ENCODE measurements at regions not wholly inside any gene's neighbourhood (a gene's known extent, or its start where the extent isn't known, plus 50 kb on each side); places are given as distances from the start of the nearest gene placed in this dataset.

DNA sequence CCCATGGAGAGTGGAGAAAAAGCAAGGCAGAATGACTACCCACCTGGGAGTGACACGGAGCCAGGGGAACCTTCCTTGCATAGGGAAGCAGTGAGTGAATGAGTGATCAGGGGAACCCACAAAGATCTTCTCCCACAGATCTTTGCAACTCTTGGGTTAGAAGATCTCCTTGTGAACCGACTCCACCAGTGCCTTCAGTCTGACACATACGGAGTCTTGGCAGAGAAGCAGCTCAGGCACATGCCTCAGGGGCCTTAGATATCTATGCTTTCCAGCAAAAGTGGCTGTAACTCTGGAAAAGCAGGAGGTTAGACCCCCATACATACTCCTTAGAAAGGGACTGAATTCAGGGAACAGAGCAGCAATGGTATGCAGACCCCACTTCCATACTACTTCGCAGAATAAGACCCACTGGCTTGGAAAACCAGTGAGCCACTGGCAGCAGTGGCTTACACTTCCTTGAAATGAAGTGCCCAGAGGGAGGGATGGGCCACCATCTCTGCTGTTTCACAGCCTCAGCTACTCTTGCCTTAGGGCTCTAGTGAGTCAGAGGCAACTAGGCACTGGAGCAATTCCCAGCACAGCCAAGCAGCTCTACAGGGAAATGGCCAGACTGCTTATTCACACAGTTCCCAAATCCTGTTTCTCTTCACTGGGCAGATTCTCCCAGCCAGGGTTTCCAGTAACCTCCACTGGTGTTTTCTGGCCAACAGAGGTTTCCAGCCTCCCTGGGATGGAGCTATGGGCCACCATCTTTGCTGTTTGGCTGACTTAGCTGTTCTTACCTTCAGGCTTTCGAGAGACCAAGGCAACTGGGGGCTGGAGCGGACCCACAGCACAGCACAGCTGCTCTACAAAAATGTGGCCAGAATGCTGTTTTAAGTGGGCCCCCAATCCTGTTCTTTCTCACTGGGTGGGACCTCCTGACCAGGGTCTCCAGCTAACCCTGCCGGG is 82.8 kb upstream of the TCEAL2 start:
- H3K27ac ChIP-seq (ENCODE audit: control insufficient read depth, insufficient read depth, low read length): no peak overlapping the region
- no peak overlapping the region for H3K4me3 ChIP-seq (ENCODE audit: control insufficient read depth in 2 of 3, extremely low read depth in 1 of 3, insufficient read depth in 2 of 3, low read depth in 1 of 3, low read length in 3 of 3)
- no peak overlapping the region for H3K9ac ChIP-seq (ENCODE audit: control insufficient read depth, extremely low read depth, insufficient read depth, low read length)
- H3K36me3 ChIP-seq (ENCODE audit: control insufficient read depth in 2 of 2, extremely low read depth in 1 of 2, insufficient read depth in 2 of 2, low read length in 2 of 2): no peaks in the 10 kb centered on the region
- no peak for TF ChIP-seq EZH2 (IDR thresholded peaks at IDR 0.05; ENCODE audit: low read length)
- TF ChIP-seq, protein P1, sequence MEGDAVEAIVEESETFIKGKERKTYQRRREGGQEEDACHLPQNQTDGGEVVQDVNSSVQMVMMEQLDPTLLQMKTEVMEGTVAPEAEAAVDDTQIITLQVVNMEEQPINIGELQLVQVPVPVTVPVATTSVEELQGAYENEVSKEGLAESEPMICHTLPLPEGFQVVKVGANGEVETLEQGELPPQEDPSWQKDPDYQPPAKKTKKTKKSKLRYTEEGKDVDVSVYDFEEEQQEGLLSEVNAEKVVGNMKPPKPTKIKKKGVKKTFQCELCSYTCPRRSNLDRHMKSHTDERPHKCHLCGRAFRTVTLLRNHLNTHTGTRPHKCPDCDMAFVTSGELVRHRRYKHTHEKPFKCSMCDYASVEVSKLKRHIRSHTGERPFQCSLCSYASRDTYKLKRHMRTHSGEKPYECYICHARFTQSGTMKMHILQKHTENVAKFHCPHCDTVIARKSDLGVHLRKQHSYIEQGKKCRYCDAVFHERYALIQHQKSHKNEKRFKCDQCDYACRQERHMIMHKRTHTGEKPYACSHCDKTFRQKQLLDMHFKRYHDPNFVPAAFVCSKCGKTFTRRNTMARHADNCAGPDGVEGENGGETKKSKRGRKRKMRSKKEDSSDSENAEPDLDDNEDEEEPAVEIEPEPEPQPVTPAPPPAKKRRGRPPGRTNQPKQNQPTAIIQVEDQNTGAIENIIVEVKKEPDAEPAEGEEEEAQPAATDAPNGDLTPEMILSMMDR (optimal IDR thresholded peaks at IDR 0.05 in 1 of 3, IDR thresholded peaks at IDR 0.05 in 1 of 3, conservative IDR thresholded peaks at IDR 0.05 in 1 of 3; ENCODE audit: extremely low read depth in 1 of 3, insufficient read depth in 2 of 3, low read length in 3 of 3): no peak
- H2AFZ ChIP-seq (ENCODE audit: control insufficient read depth, low read length): no peak overlapping the region
- DNase-seq (ENCODE audit: low read depth, low spot score): no peak
- H3K9me3 ChIP-seq (ENCODE audit: control insufficient read depth, low read depth, low read length): no peaks in the 10 kb centered on the region
- no peaks in the 10 kb centered on the region for H3K27me3 ChIP-seq (ENCODE audit: control insufficient read depth, extremely low read depth, insufficient read depth, low read length)
- no peak for FAIRE-seq
- H3K4me1 ChIP-seq (ENCODE audit: control insufficient read depth, extremely low read depth, insufficient read depth, low read length): no peaks in the 10 kb centered on the region
- H3K9me1 ChIP-seq (ENCODE audit: control insufficient read depth, extremely low read depth, insufficient read depth, low read length): no peaks in the 10 kb centered on the region
- H4K20me1 ChIP-seq (ENCODE audit: control insufficient read depth, extremely low read depth, insufficient read depth, low read length): no peaks in the 10 kb centered on the region
- dilution Hi-C loops (cut with MboI; ENCODE audit: extremely low pct_ligation_motif_present, low sequenced_read_pairs): no loop called here
- H3K79me2 ChIP-seq (ENCODE audit: control insufficient read depth, insufficient read depth, low read length): no peaks in the 10 kb centered on the region
- H3K4me2 ChIP-seq (ENCODE audit: control insufficient read depth, extremely low read depth, insufficient read depth, low read depth, low read length): no peak overlapping the region

DNA sequence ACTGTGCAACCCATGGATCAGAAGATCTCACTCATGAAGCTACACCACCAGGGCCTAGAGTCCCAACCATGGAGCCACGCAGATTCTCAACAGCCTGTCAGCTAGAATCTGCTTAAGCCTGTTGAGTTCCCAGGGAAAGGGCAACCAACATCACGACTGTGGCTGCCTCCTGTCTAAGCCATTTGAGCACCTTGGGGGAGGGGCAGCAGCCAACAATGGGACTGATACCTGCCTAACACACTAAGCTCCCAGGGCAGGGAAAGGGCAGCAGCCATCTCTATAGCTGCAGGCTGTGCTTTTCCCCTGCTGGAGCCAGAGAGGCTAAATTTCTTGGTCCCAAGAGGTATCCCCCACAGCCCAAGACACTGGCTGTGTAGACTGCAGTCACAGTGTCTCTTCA is 96.5 kb upstream of the TCEAL2 start:
- Histone ChIP-seq H3K4me2 (ENCODE audit: control insufficient read depth, extremely low read depth, insufficient read depth, low read depth, low read length) (no peak overlapping the region), H3K36me3 (ENCODE audit: control insufficient read depth in 2 of 2, extremely low read depth in 1 of 2, insufficient read depth in 2 of 2, low read length in 2 of 2) (no peaks in the 10 kb centered on the region), H3K4me1 (ENCODE audit: control insufficient read depth, extremely low read depth, insufficient read depth, low read length) (no peaks in the 10 kb centered on the region), H3K9me1 (ENCODE audit: control insufficient read depth, extremely low read depth, insufficient read depth, low read length) (no peaks in the 10 kb centered on the region), H2AFZ (ENCODE audit: control insufficient read depth, low read length) (no peak overlapping the region), H3K4me3 (ENCODE audit: control insufficient read depth in 2 of 3, extremely low read depth in 1 of 3, insufficient read depth in 2 of 3, low read depth in 1 of 3, low read length in 3 of 3) (no peak overlapping the region), H3K9me3 (ENCODE audit: control insufficient read depth, low read depth, low read length) (no peaks in the 10 kb centered on the region), H3K9ac (ENCODE audit: control insufficient read depth, extremely low read depth, insufficient read depth, low read length) (no peak overlapping the region), H3K27ac (ENCODE audit: control insufficient read depth, insufficient read depth, low read length) (no peak overlapping the region), H3K79me2 (ENCODE audit: control insufficient read depth, insufficient read depth, low read length) (no peaks in the 10 kb centered on the region), H4K20me1 (ENCODE audit: control insufficient read depth, extremely low read depth, insufficient read depth, low read length) (no peaks in the 10 kb centered on the region), H3K27me3 (ENCODE audit: control insufficient read depth, extremely low read depth, insufficient read depth, low read length) (no peaks in the 10 kb centered on the region)
- dilution Hi-C loops (cut with MboI; ENCODE audit: extremely low pct_ligation_motif_present, low sequenced_read_pairs): no loop called here
- TF ChIP-seq EZH2 (IDR thresholded peaks at IDR 0.05; ENCODE audit: low read length): no peak
- TF ChIP-seq, protein P1 (optimal IDR thresholded peaks at IDR 0.05 in 1 of 3, IDR thresholded peaks at IDR 0.05 in 1 of 3, conservative IDR thresholded peaks at IDR 0.05 in 1 of 3; ENCODE audit: extremely low read depth in 1 of 3, insufficient read depth in 2 of 3, low read length in 3 of 3): no peak
- no peak for DNase-seq (ENCODE audit: low read depth, low spot score)
- no peak for FAIRE-seq
